Middle frontal gyrus (tissue), 1 donor: ENCODE measurements at regions not wholly inside any gene's neighbourhood (a gene's known extent, or its start where the extent isn't known, plus 50 kb on each side); places are given as distances from the start of the nearest gene placed in this dataset.

ENCODE experiments used
- DNase-seq: peaks from one replicate; pipeline ENCODE4 v3.0.0-alpha.2; 2015; ENCODE audit warnings: low spot score; ENCODE audit errors: extremely low spot score

GRCh38 chr11:26228778-26229177, 103.2 kb upstream of the ANO3 start:
- DNase-seq: no peak

- DNase-seq: no peak
Measured at GRCh38 chr11:26229257-26229656, 102.7 kb upstream of the ANO3 start.

DNA sequence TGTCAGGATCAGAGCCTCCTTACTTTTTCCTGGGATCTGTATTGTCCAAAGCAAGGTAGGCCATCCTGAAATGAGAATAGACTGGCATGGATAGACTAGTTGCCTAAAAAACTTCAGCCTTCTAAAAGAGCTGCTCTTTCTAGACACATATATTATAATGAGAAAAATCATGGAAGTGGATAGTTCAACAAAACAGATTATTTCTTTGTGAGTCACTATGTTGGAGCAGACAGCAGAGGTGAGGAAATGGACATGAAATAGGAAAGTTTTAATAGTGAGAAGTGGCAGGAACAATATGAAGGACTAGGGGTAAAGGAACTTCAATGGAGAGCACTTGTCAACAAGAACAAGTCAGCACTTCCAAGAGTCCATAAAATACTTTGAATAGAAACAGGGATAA, 101.9 kb upstream of the ANO3 start:
- DNase-seq: no peak

DNA sequence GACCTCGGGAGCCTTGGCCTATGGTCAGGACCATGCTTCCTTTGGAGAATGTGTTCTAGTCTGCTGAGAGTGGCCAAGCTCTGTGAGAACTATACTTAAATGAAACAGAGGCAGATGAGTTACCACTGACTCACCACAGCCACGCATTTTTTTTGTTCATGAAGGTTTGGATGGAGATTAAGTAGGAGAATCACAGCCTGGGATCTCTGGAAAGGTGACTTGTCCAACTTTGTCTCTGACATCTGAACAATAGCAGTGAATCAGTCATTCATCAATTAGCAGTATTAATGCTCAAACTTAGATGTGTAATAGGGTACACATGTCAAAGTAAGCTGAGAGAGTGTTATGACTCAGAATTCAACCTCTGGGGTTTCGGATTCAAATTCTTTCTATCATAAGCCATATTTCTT, 100.7 kb upstream of the ANO3 start:
- DNase-seq: no peak

DNA sequence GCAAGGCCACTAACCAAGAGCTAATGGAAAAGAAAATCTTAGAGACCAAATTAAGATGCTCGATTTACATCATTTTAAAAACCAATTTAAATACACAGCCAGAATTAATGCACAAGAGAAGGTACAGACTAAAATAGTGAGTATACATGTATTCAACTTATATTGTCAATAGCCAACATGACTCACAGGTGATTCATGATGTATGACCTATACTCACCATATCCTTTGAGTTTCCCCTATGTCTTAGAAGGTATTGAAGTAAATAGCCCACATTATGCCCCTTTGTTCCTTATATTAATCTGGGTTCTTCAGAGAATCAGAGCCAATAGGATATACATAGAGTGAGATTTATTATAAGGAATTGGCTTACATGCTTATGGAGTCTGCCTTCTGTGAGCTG, 97.5 kb upstream of the ANO3 start:
- no peak for DNase-seq

GRCh38 chr11:26243426-26243825, 88.5 kb upstream of the ANO3 start:
- DNase-seq: no peak

DNA sequence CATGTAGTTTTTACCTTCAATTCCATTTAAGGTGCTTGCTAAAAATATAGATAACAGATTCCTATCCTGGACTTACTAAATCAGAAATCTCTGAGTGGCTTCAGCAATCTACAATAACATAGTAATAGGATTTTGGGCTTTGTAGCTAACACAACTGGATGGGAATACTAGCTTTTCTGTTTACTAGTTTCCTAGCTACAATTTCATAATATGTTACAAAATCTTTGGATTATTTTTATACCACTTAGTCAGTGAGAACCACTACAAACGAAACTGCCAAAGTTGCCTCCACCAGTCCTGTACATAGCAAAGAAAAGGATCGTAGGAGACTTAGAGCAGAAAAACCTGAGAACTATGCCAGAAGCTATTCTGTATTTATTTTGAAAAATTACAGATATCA, 87.7 kb upstream of the ANO3 start:
- no peak for DNase-seq

DNA sequence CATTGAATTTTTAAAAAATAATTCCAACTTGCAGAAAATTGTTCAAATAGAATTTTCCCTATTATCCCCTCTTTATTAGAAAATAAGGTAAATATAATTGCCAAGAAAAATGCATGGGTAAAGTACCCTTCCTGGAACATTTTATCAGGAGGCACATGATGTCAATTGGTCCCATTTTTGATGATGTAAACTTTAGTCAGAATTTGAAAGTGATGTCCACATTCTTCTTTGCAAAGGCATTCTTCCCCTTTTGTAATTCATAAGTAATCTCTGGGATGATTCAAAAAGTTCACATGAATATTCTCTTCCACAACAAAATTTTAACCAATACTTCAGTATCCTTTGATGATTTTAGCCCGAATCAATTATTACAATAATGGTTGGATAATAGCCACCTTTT, 86.9 kb upstream of the ANO3 start:
- no peak for DNase-seq

DNA sequence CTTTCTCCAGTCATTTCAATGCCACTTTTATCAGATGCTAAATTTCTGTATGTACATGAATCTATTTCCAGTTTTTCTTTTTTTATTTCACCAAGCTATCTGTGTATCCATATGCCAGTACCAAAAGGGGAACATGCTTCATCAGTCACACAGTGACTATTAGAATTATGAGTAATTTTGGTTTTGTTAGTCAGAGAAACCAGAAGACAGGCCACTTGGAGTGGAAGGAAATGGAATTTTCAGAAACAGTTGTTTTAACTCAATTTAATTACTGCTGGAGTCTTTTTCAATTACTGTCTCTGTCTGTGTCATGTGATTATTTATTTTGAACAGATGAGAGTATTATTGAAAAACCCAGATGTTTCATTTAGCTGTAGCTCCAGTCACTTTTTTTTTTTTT, 84.6 kb upstream of the ANO3 start:
- no peak for DNase-seq

DNA sequence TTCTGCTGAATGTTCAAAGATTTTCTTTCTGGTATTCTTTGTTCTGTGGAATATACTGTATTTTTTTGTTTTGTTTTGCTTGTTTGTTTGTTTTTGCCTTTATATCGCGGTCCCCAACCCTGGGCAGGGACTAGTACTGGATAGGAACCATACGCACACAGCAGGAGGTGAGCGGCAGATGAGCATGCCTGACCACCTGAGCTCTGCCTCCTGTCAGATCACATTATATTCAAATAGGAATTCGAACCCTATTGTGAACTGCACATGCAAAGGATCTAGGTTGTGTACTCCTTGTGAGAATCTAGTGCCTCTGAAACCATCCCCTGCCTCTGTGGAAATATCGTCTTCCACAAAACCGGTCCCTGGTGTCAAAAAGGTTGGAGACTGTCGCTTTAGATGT, 83.3 kb upstream of the ANO3 start:
- no peak for DNase-seq

- no peak for DNase-seq
Measured at GRCh38 chr11:26254378-26254777, 77.6 kb upstream of the ANO3 start.

DNA sequence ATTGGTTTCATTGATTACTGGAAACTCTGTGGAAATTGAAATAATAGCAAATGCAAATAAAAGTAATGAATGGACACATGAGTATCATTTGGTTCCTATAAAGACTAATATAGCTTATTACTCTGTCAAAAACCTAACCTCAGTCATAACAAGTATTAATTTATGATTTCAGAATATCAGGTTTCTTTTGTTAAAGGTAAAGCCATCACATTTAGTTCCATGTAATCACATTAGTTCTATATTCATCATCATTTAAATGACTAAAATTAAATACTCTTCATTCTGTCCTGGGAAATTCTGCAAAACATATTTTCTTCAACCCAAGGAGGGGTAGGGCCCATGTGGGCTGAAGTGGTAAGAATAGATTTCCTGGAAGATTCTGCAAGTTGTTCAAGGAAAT, 68.2 kb upstream of the ANO3 start:
- no peak for DNase-seq

DNA sequence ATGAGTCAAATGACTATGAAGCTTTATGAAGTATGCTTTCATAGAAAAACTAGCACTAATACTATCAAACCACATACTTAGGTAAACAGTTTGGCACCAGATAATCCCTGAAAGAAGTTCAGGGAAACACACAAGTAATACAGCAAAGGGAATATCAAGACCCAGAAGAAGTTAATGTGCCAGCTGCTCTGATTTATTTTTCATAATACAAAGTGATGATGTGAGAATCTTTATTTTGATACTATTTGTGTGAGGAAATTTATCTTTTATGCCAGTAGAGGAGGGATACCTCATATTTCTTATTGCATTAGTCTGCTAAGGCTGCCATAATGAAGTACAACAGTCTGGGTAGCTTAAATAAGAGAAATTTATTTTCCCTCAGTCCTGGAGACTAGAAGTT, 67.7 kb upstream of the ANO3 start:
- no peak for DNase-seq

GRCh38 chr11:26268980-26269660, 62.8 kb upstream of the ANO3 start:
- DNase-seq: no peak

DNA sequence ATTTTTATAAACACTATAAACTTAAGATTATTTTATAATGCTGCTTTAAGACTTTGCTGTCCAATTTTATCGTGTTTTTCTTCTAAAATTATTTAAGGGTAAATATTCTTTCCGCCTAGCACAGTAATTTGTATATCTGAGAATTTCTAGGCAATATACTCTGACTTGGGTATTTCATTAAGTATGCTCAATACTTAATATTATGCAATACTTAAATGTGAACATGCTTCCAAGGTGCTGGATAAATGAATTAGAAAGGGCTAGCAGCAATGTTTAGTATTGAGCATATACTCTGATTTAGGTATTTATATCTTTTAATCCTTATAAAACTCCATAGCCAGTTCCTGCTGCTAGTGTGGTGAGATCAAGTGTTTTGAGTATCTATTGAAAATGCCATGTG, 60.3 kb upstream of the ANO3 start:
- no peak for DNase-seq

GRCh38 chr11:26276798-26277424, 55.0 kb upstream of the ANO3 start:
- peak; percentile 30 for DNase-seq

GRCh38 chr11:26278354-26278753, 53.6 kb upstream of the ANO3 start:
- DNase-seq: no peak
